ENCODE measurements at regions not wholly inside any gene's neighbourhood (a gene's known extent, or its start where the extent isn't known, plus 50 kb on each side); places are given as distances from the start of the nearest gene placed in this dataset.
A peak's percentile ranks its signal among the peaks of the same experiment; 100 is the strongest.

- H3K27me3 ChIP-seq (ENCODE audit: insufficient read depth, poor library complexity, severe bottlenecking): no peaks in the 10 kb centered on the region
- no peak overlapping the region for H3K4me3 ChIP-seq (replicated peaks; ENCODE audit: insufficient read depth, low read length)
- peak in 1 of 2 experiments; percentile 14 for DNase-seq (ENCODE audit: low read depth in 1 of 2, low spot score in 1 of 2)
These were observed 155.2 kb downstream of the SMIM20 start for GRCh38 chr4:26069218-26069617.

GRCh38 chr4:26071688-26072087 lies 157.7 kb downstream of the SMIM20 start:
- H3K27me3 ChIP-seq (ENCODE audit: insufficient read depth, poor library complexity, severe bottlenecking): no peaks in the 10 kb centered on the region
- no peak overlapping the region for H3K4me3 ChIP-seq (replicated peaks; ENCODE audit: insufficient read depth, low read length)
- DNase-seq (ENCODE audit: low read depth in 1 of 2, low spot score in 1 of 2): no peak
- 0 out of 2 replicates have a peak overlapping the region, but pooled peaks have one; percentile 16 for H3K27ac ChIP-seq (replicated peaks)
- TF ChIP-seq POLR2AphosphoS5 (IDR thresholded peaks at IDR 0.05; ENCODE audit: low read depth) (no peak), GABPA (IDR thresholded peaks at IDR 0.05; ENCODE audit: low read depth) (no peak), CTCF (IDR thresholded peaks at IDR 0.05; ENCODE audit: insufficient read depth, low read length) (no peak), SPI1 (IDR thresholded peaks at IDR 0.05; ENCODE audit: borderline replicate concordance, low read depth) (peak; percentile 94), REST (IDR thresholded peaks at IDR 0.05; ENCODE audit: insufficient replicate concordance, low read depth) (no peak)

More at GRCh38 chr4:26069218-26069617, 155.2 kb downstream of the SMIM20 start:
- H3K27ac ChIP-seq (replicated peaks): no peak overlapping the region
- TF ChIP-seq CTCF (IDR thresholded peaks at IDR 0.05; ENCODE audit: insufficient read depth, low read length) (peak; percentile 3), GABPA (IDR thresholded peaks at IDR 0.05; ENCODE audit: low read depth) (no peak)

GRCh38 chr4:26073886-26074560 lies 160.0 kb downstream of the SMIM20 start:
- Histone ChIP-seq H3K27ac (replicated peaks) (peak overlapping the region; percentile 89), H3K4me3 (replicated peaks; ENCODE audit: insufficient read depth, low read length) (no peak overlapping the region), H3K27me3 (ENCODE audit: insufficient read depth, poor library complexity, severe bottlenecking) (no peaks in the 10 kb centered on the region)
- TF ChIP-seq SPI1 (IDR thresholded peaks at IDR 0.05; ENCODE audit: borderline replicate concordance, low read depth) (no peak), REST (IDR thresholded peaks at IDR 0.05; ENCODE audit: insufficient replicate concordance, low read depth) (no peak), GABPA (IDR thresholded peaks at IDR 0.05; ENCODE audit: low read depth) (no peak), POLR2AphosphoS5 (IDR thresholded peaks at IDR 0.05; ENCODE audit: low read depth) (no peak), CTCF (IDR thresholded peaks at IDR 0.05; ENCODE audit: insufficient read depth, low read length) (no peak)
- no peak for DNase-seq (ENCODE audit: low read depth in 1 of 2, low spot score in 1 of 2)

Measured in HL-60 (cell line).